ENCODE measurements at regions not wholly inside any gene's neighbourhood (a gene's known extent, or its start where the extent isn't known, plus 50 kb on each side); places are given as distances from the start of the nearest gene placed in this dataset.
"Not testable (repeated sequence)": the region's sequence is repeated elsewhere in the genome, so short reads cannot be mapped to it uniquely, and the experiment has no call there.

- no peak for DNase-seq
These were observed 63.1 kb downstream of the MATN1 start for GRCh38 chr1:30660241-30660640.

GRCh38 chr1:30659702-30660101 lies 63.7 kb downstream of the MATN1 start:
- DNase-seq = no peak

GRCh38 chr1:30658375-30658774 lies 65.0 kb downstream of the MATN1 start:
- DNase-seq = not testable (repeated sequence)

GRCh38 chr1:30658014-30658336 lies 65.4 kb downstream of the MATN1 start:
- DNase-seq = no peak

GRCh38 chr1:30657131-30658013 lies 66.0 kb downstream of the MATN1 start:
- DNase-seq = no peak

GRCh38 chr1:30656171-30656940 lies 67.0 kb downstream of the MATN1 start:
- no peak for DNase-seq

- no peak for DNase-seq
These were observed 67.7 kb downstream of the MATN1 start for GRCh38 chr1:30655672-30656071.

- DNase-seq = no peak
These were observed 69.2 kb downstream of the MATN1 start for GRCh38 chr1:30654188-30654587.

- no peak for DNase-seq
These were observed 71.1 kb downstream of the MATN1 start for GRCh38 chr1:30652152-30652841.

GRCh38 chr1:30651395-30651794 lies 72.0 kb downstream of the MATN1 start:
- not testable (repeated sequence) for DNase-seq

- no peak for DNase-seq
These were observed 72.4 kb downstream of the MATN1 start for GRCh38 chr1:30650968-30651320.

GRCh38 chr1:30650038-30650967 lies 73.1 kb downstream of the MATN1 start:
- DNase-seq = no peak

GRCh38 chr1:30649321-30649991 lies 73.9 kb downstream of the MATN1 start:
- DNase-seq = no peak

- no peak for DNase-seq
These were observed 74.9 kb downstream of the MATN1 start for GRCh38 chr1:30648408-30649000.

GRCh38 chr1:30645807-30646206 lies 77.6 kb downstream of the MATN1 start:
- DNase-seq = no peak

GRCh38 chr1:30642391-30643120 lies 80.8 kb downstream of the MATN1 start:
- DNase-seq = no peak

- DNase-seq = no peak
These were observed 81.6 kb downstream of the MATN1 start for GRCh38 chr1:30641572-30642353.

- no peak for DNase-seq
These were observed 83.4 kb downstream of the MATN1 start for GRCh38 chr1:30639881-30640452.

- no peak for DNase-seq
These were observed 84.6 kb downstream of the MATN1 start for GRCh38 chr1:30638811-30639210.

- no peak for DNase-seq
These were observed 85.3 kb downstream of the MATN1 start for GRCh38 chr1:30638086-30638485.
